Activated CD8-positive, alpha-beta T cell treated with anti-CD3 and anti-CD28 coated beads for 36 hours (primary cell): ENCODE measurements at regions not wholly inside any gene's neighbourhood (a gene's known extent, or its start where the extent isn't known, plus 50 kb on each side); places are given as distances from the start of the nearest gene placed in this dataset.

Experiments used
- ATAC-seq: fragments of 200-7000 bp; cut with Tn5 transposase; one replicate; pipeline ENCODE4 v1.10.0; 2021; ENCODE audit warnings: mild to moderate bottlenecking, moderate library complexity
- CTCF ChIA-PET: fragments of 350-600 bp; sonication (Branson Sonifier 250); formaldehyde crosslinking; loops from one replicate; lab custom pipeline; 2021; ENCODE audit warnings: antibody characterized with exemption; lab: Charles Lee
- POLR2A ChIA-PET: fragments of 350-600 bp; sonication (Branson Sonifier 250); formaldehyde crosslinking; loops from one replicate; lab custom pipeline; 2021; ENCODE audit warnings: antibody characterized with exemption; lab: Charles Lee
- DNase-seq: peaks from one replicate; pipeline ENCODE4 v3.0.0-alpha.2; 2020
- H3K27ac Mint-ChIP-seq: one replicate; pipeline ENCODE4 v1.8.0; 2021; ENCODE audit warnings: mild to moderate bottlenecking, mixed read lengths
- H3K27me3 Mint-ChIP-seq: one replicate; pipeline ENCODE4 v1.8.0; 2021; ENCODE audit warnings: mixed read lengths
- H3K36me3 Mint-ChIP-seq: one replicate; pipeline ENCODE4 v1.8.0; 2021; ENCODE audit warnings: low read depth, mixed read lengths
- H3K4me1 Mint-ChIP-seq: one replicate; pipeline ENCODE4 v1.8.0; 2021; ENCODE audit warnings: low read depth, mixed read lengths
- H3K4me3 Mint-ChIP-seq: one replicate; pipeline ENCODE4 v1.8.0; 2021; ENCODE audit warnings: mild to moderate bottlenecking, moderate library complexity, mixed read lengths
- H3K9me3 Mint-ChIP-seq: one replicate; pipeline ENCODE4 v1.8.0; 2021; ENCODE audit warnings: mixed read lengths
- CTCF ChIP-seq: fragments of 200-600 bp; IDR thresholded peaks from one replicate; pipeline ENCODE4 v1.8.0; 2022; ENCODE audit warnings: antibody characterized with exemption, mild to moderate bottlenecking
- intact Hi-C: fragments of 100-400 bp; cut with micrococcal nuclease; formaldehyde crosslinking; loops from one replicate; pipeline ENCODE4 v1.10.0; 2022

DNA sequence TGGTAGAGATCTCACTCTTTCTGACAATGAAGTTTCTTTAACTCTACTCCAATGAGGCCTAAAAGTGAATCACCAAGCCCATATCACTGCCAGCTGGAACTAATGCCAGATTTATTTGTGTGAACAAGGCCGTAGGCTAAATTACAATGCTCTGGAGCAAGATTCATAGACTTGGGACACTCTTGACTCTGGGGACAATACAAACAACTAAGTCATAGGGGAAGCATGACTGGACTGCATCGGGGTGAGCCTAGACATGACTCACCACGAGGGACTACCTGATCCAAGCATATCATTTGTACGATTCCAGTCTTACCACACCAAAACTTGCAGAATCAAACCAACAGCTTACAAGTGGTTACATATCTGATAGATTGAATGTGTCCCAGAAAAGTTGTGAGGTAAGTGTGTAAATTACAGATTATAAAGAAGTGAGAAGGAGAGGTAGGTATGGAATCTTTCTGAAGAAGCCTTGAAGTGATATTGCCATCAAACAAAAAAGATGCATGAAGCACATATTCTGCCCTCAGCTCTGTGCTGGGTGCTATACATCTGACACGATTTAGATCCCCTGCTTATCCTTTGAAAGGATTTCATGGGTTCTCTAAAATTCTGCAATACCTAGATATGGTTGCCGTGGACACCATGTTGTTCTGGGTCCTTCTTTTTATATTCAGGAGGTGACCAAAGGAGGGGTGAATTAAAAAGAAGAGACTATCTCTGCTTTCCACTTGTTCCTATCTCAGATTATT, 199.3 kb upstream of the PDE4D start:
- TF ChIP-seq CTCF = no peak
- H3K27ac Mint-ChIP-seq = no peak overlapping the region
- intact Hi-C loops = no loop called here
- H3K4me1 Mint-ChIP-seq = no peaks in the 10 kb centered on the region
- ChIA-PET CTCF (no interaction called here), POLR2A (no interaction called here)
- DNase-seq (no peak), ATAC-seq (no peak)
- no peaks in the 10 kb centered on the region for H3K27me3 Mint-ChIP-seq
- peaks cover 5% of the 10 kb centered on the region for H3K9me3 Mint-ChIP-seq
- no peak overlapping the region for H3K4me3 Mint-ChIP-seq
- no peaks in the 10 kb centered on the region for H3K36me3 Mint-ChIP-seq

DNA sequence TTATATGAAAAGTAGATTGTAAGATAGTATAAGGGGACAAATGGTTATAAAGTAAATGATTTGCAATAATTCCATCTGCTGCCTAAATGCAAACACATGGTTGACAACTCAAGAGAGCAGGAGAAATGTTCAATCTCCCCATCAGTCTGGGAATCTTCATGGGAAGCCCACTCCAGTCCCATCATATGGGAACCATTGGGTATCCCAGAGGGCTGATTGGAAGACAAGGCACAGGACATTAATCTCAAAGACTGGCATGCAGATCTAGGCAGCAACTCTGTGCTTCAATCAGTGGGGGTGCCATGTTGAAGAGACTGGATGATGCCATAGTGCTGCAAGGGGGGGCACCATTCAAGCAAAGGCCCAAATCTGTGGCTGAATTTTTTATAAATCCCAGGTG, 193.1 kb upstream of the PDE4D start:
- TF ChIP-seq CTCF = no peak
- peaks cover 13% of the 10 kb centered on the region for H3K9me3 Mint-ChIP-seq

GRCh38 chr5:60084226-60084625, 190.7 kb upstream of the PDE4D start:
- POLR2A ChIA-PET = no interaction called here
- no peak overlapping the region for H3K4me3 Mint-ChIP-seq
- ATAC-seq (no peak), DNase-seq (no peak)
- CTCF ChIA-PET = no interaction called here
- H3K9me3 Mint-ChIP-seq = peaks cover 13% of the 10 kb centered on the region
- H3K36me3 Mint-ChIP-seq = no peaks in the 10 kb centered on the region
- H3K4me1 Mint-ChIP-seq = no peaks in the 10 kb centered on the region
- TF ChIP-seq CTCF = no peak
- H3K27ac Mint-ChIP-seq = no peak overlapping the region
- H3K27me3 Mint-ChIP-seq = no peaks in the 10 kb centered on the region
- intact Hi-C loops = no loop called here

More for the DNA sequence above, 193.1 kb upstream of the PDE4D start:
- no peak for DNase-seq
- Mint-ChIP-seq H3K4me3 (no peak overlapping the region), H3K27ac (no peak overlapping the region), H3K4me1 (no peaks in the 10 kb centered on the region), H3K27me3 (no peaks in the 10 kb centered on the region), H3K36me3 (no peaks in the 10 kb centered on the region)
- no peak for ATAC-seq
- ChIA-PET POLR2A (no interaction called here), CTCF (no interaction called here)
- intact Hi-C loops = no loop called here

- Mint-ChIP-seq H3K27ac (no peak overlapping the region), H3K9me3 (peaks cover 18% of the 10 kb centered on the region), H3K4me3 (no peak overlapping the region), H3K27me3 (no peaks in the 10 kb centered on the region), H3K36me3 (no peaks in the 10 kb centered on the region), H3K4me1 (no peaks in the 10 kb centered on the region)
- TF ChIP-seq CTCF = no peak
- DNase-seq (no peak), ATAC-seq (no peak)
- intact Hi-C loops = no loop called here
- ChIA-PET CTCF (no interaction called here), POLR2A (no interaction called here)
Observed at GRCh38 chr5:60077292-60077691, 183.8 kb upstream of the PDE4D start.

GRCh38 chr5:60076746-60077145, 183.2 kb upstream of the PDE4D start:
- DNase-seq = no peak
- Mint-ChIP-seq H3K4me3 (no peak overlapping the region), H3K9me3 (peaks cover 18% of the 10 kb centered on the region), H3K27me3 (no peaks in the 10 kb centered on the region), H3K4me1 (no peaks in the 10 kb centered on the region), H3K36me3 (no peaks in the 10 kb centered on the region), H3K27ac (no peak overlapping the region)
- TF ChIP-seq CTCF = no peak
- intact Hi-C loops = no loop called here
- no peak for ATAC-seq
- POLR2A ChIA-PET = no interaction called here
- CTCF ChIA-PET = no interaction called here
